ENCODE measurements at regions not wholly inside any gene's neighbourhood (a gene's known extent, or its start where the extent isn't known, plus 50 kb on each side); places are given as distances from the start of the nearest gene placed in this dataset.

DNA sequence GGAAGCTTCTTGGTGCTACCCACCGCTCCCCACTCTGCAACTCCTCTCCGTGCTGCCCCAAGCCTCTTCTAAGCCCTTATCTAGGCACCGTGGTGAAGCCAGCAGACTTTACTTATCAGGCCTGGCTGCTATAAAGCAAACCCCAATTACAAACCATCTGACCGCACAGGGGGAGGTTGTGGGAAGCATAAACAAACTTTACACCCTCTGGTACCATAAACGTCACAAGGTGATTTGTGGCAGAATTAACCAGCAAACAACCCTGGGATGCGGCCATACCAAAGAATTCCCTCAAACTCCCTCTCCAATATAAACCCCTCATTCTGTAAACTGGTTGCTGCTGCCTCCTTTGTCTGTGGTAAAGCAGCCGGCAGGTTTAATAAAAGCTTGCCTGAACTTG, 55.2 kb downstream of the MAGEC2 start:
- FAIRE-seq (no peak), DNase-seq (ENCODE audit: low spot score) (no peak)

DNA sequence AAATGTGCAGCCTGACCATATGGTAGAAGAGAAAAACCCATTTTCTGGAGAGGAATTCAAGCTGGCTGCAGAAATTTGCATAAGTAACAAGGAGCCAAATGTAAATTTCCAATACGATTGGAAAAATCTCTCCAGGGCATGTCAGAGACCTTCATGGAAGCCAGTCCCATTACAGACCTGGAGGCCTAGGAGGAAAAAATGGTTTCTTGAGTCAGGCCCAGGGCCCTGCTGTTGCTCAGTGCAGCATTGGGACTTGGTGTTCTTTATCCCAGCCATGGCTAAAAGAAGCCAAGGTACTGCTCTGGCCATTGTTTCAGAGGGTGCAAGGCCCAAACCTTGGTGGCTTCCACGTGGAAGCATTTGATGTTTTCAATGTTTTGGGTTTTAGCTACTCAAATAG, 70.6 kb downstream of the MAGEC2 start:
- FAIRE-seq = no peak
- DNase-seq (ENCODE audit: low spot score) = no peak

DNA sequence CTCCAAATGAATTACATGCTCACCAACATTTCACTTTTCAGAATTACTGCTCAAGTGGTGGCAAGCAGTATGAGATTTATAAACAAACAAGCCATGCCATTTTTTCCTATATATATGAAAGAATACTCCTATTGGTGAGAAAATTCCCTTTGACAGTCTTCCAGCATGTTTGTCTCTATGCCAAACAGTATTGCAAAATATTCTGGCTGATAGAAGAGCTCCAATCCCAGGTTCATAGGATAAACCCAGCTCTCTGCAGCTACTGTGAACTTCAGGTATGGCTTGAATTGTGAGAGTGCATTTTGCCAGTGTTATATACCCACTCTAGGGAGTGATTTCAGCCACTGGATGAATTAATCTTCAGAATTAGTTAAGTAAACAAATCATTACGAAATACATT, 108.8 kb downstream of the MAGEC2 start:
- FAIRE-seq = no peak
- no peak for DNase-seq (ENCODE audit: low spot score)

DNA sequence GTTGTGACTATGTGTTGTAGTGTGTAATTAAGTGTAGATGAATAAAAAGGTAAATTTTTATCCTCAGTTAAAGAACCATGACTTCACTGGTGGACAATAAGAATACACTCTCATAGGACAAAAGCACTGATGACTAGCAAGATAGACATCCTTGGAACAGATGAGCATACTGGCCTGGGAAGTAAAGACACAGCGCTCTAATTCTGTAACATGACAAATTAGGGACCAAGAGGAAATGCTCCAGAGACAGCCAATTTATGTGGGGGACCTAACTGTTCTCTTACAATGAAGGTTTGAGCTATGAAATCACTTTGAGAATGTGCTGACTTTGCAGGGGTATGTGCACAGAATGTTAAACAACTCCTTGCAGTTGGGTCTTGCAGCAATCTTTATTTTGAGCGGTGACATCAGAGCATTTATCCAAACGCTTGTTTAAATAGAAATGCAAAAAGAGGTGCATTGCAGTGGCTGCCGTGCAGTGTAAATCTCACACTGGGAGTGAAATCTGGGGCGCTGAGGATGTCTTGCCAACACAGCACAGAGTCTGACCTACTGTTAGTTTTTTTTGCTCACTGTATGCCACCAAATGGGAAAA, 109.3 kb downstream of the MAGEC2 start:
- DNase-seq (ENCODE audit: low spot score) (no peak), FAIRE-seq (no peak)

DNA sequence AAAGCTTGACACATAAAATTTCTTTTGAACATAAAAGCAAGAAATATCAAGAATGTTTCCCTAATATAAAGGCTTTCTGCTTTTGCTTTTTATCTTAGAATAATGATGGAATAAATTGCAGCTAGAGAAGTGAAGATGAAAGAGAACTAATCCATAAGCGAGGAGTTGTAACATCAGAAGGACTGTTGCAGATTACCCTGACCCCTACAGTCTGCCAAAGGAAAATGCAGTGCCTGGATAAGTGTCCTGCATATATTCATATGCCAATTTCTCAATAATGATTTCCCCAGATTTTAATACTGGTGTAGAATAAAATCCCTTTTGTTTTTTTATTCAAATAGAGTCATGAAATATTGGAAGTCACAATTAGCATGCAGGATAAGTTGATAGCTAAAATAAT, 115.9 kb downstream of the MAGEC2 start:
- DNase-seq (ENCODE audit: low spot score) (peak; percentile 0), FAIRE-seq (no peak)

DNA sequence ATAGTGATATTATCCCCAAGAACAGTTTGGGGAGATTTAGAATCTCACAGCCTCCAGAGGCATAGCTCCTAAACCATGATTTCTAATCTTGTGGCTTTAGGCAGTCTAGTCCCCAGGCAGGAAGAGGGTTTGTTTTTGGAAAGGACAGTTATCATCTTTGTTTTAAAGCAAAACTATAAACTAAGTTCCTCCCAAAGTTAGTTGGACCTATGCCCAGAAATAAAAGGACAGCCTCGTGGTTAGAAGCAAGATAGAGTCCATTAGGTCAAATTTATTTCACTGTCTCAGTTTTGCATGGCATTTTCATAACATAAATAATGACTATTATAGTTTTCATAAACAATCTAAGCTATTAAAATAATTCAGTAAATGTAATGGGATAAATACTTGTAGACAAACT, 120.5 kb downstream of the MAGEC2 start:
- FAIRE-seq = no peak

DNA sequence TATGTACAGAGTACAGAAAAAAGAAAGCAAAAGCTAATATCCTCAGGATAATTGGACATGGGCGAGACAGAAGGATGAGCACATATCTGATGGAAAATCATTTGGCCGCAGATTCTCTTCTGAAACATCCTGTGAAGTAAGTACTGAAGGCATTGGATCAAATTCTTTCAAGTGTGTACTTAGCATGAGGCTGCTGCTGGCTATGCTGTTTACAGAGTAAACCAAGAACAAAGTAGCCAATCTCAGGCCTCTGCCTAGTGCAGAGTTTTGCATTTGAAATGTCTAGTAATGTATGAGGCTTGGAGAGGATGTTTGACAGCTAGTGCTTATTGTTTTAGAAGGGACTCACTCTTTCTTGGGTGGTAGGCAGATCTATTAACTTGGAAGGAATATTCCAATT, 128.5 kb downstream of the MAGEC2 start:
- no peak for DNase-seq (ENCODE audit: low spot score)
- no peak for FAIRE-seq

More for the DNA sequence above, 120.5 kb downstream of the MAGEC2 start:
- no peak for DNase-seq (ENCODE audit: low spot score)

DNA sequence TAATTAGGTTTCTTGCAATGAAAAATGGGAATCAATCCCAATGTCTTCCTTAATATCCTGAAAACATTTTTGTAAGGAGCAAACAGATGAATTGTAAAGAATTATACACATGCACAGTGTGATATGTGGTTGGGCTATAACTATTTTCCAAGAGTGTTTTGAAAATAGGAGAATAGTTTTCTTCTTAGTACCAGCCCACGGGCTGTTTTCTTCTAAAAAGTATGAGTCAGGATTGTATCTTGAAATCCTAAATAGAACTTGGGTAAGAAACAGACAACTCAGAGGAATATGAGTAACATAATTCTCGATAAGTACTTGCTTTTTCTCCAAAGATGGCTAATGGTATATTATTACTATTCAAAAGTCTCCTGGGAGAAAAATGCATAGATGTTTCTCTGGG, 136.7 kb downstream of the MAGEC2 start:
- FAIRE-seq (no peak), DNase-seq (ENCODE audit: low spot score) (no peak)

DNA sequence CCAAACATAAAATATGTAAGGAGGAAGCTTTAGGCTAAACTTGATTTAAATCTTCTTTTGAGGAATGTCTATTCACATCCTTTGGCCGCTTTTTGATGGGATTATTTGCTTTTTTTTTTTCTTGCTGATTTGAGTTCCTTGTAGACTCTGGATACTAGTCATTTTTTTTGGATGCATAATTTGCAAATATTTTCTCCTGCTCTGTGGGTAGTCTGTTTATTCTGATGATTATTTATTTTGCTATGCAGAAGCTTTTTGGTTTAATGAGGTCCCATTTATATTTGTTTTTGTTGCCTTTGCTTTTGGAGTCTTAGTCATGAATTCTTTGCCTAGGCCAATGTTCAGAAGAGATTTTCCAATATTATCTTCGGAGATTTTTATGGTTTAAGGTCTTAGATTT, 144.9 kb downstream of the MAGEC2 start:
- DNase-seq (ENCODE audit: low spot score) (no peak), FAIRE-seq (no peak)

DNA sequence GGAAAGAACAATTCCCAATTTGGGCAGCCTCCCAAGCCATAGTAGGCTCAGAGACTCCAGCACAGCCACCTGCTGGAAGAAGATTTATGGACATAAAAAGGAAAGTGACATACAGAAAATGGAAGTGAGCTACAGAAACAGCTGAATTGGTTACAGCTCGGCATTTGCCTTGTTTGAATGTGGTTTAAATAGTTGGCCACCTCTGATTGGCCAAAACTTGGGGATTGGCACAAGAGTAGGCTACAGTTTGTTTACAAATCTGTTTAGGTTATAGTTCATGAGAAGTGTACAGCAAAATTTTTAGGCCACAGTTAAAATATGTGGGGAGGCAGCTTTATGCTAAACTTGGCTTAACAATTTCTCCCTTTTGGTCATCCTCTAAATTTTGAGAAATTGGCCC, 150.4 kb downstream of the MAGEC1 start:
- no peak for DNase-seq (ENCODE audit: low spot score)
- no peak for FAIRE-seq

DNA sequence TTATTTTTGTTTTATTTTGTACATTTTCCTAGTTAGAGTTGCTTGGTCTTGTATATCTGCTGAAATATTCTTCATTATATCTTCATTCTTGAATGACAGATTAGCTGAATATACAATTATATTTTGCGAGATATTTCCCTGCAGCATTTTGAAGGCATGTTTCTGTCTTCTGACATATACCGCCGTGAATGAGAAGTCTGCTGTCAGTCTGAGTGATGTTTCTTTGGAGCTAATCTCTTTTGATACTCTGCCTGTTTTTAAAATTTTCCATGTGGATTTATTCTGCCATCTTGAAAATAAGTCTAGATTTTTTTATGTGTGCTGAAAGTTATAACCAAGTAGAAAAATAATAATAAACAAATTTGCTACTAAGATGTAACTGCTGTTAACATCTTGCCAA, 148.5 kb downstream of the MAGEC1 start:
- FAIRE-seq (no peak), DNase-seq (ENCODE audit: low spot score) (no peak)

DNA sequence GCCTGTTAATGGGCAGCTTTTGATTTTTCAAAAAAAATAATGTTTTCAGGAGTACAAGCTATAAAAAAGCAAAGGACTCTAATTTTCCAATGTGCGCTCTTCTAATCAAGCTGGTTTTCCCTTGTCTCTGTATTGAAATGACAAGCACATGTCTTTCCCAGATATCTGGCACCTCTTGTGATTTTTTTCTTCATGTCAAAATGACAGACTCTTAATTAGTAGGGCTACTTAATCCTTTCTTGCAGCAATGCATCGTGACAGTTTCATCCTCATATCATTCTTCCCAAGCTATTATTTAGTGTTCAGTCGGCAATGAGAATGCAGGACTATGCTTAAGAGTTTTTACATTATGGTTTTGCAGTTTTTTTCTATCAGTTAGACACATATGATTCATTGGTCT, 139.5 kb downstream of the MAGEC1 start:
- no peak for DNase-seq (ENCODE audit: low spot score)
- FAIRE-seq = no peak

DNA sequence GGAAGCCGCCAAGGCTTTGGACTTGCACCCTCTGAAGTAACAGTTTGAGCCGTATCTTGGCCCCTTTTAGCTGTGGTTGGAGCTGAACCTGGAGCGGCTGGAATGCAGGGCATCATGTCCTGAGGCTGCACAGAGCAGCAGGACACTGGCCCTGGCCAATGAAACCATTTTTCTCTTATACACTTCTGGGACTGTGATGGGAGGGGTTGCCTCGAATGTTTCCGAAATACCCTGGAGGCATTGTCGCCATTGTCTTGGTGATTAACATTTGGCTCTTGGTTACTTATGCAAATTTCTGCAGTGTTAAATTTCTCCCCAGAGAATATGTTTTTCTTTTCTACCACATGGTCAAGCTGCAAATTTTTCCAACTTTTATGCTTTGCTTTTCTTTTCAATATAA, 137.2 kb downstream of the MAGEC1 start:
- FAIRE-seq (no peak), DNase-seq (ENCODE audit: low spot score) (no peak)

DNA sequence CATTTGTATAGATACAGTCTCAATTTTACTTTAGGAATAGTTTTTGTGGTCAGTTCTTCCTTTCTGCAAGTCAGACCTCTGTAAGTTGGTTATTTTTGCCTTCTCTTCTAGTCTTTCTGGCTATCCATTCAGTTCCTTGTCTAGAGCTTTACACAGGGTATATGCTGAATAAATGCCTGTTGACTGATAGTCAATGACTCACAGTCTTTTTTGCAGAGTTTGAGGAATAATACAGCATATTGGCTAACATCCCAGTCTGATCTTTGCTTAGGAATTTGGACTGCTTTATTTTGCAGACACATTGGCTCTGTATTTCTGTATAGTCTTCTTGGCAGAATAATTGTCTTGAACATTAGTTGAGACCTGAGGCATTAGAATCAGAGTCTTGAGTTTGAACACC, 132.4 kb downstream of the MAGEC1 start:
- DNase-seq (ENCODE audit: low spot score) (no peak), FAIRE-seq (no peak)

DNA sequence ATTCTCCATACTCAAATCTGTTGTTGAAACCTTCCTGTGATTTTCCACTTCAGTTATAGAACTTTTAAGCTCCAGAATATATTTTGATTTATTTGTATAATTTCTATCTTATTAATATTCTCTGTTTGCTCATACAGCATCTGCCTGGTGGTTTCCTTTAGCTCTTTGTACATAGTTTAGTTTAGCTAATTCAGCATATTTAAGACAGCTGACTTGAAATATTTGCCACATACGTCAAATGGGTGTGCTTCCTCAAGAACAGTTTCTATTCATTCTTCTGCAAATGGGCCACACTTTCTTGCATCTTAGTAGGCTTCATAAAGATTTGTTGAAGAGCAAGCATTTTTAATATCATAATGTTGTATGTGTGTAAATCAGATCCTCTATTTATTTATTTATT, 101.8 kb downstream of the MAGEC1 start:
- DNase-seq (ENCODE audit: low spot score) (no peak), FAIRE-seq (no peak)

DNA sequence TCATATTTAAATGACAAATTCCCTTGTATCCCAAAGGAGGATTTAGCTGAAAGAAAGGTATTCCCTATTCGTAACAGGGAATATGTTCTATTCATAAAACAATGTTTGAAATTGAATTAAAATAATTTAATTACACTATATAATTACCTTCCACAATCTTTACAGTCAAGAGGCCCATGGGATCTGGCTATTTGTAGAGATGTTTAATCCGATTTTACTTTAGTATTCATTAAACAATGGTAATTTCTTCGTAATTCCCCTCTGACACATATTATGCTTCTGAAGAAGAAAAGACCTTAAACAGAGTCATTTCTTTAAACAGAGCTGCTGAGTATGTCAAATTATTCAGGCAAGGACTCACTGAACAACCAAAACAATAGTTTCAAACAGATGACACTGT, 98.8 kb downstream of the MAGEC1 start:
- no peak for FAIRE-seq
- DNase-seq (ENCODE audit: low spot score) = no peak

DNA sequence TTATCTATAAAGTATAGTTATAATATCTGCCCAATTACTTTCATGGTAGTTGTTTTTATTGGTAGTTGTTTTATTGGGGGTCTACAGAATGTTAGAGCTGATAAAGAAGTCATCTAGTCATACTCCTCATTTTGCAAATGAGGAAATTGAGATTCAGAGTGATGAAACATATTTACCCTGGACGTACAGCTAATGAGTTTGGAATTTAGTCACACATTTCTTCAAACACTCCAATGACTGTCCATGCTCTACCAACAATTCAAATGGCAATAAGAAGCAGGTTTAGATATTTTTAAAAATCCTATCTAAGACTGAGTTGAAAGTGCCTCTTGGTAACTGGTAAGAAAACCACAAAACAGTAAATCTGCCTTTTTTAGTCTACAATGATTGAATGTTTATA, 98.2 kb downstream of the MAGEC1 start:
- no peak for DNase-seq (ENCODE audit: low spot score)
- no peak for FAIRE-seq

DNA sequence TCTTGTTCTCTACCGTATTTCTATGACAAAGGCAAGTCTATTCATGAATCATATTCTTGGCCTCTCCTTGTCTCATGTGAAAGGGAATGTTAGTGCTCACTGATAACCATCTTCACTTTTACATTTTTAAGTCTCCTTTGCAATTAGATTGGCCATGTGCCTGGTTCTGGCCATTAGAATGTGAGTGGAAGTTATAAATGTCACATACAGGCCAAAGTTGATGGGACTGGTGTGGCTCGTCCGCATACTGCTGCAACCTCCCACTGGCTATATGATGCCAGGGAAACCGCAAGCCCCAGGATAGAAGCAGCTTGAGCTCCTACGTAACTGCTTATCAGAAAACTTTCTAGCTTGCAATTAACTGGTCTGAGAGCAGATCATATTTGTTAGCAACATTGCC, 86.1 kb downstream of the MAGEC1 start:
- FAIRE-seq = no peak
- no peak for DNase-seq (ENCODE audit: low spot score)

DNA sequence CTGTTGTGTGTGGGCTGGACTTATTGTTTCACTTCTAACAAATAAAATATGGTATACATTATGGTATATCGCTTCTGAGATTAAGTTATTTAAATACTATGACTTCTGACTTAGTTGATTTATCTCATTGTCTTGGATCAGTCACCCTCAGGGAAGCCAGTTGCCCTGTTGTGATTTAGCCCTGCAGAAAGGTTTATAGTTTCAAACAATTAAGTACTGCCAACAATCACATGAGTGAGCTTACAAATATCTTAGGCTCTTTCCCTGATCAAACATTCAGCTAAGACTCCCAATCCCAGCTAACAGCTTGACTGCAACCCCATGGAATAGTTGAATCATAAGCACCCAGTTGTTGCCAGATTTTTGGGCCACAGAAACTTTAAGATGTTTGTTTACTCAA, 85.4 kb downstream of the MAGEC1 start:
- FAIRE-seq (no peak), DNase-seq (ENCODE audit: low spot score) (no peak)

DNA sequence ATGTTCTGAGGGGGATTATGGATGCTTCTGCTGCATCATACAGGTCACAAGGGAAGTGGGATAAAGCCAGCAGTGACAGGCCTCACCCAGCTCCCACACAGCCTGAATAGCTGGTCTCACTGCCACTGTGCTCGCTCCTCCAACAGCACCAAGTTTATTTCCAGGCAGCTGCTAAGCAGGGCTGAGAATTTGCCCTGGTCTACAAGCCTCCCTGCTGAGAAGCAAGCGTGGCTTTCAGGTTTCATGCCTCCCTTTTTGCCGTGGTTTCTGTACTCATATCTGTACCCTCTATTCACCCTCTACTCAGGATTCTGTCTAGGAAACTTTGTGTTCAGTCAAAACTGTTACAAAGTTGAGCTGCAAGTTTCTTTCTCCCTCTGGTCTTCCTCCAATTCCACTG, 78.6 kb downstream of the MAGEC1 start:
- DNase-seq (ENCODE audit: low spot score) (no peak), FAIRE-seq (no peak)

DNA sequence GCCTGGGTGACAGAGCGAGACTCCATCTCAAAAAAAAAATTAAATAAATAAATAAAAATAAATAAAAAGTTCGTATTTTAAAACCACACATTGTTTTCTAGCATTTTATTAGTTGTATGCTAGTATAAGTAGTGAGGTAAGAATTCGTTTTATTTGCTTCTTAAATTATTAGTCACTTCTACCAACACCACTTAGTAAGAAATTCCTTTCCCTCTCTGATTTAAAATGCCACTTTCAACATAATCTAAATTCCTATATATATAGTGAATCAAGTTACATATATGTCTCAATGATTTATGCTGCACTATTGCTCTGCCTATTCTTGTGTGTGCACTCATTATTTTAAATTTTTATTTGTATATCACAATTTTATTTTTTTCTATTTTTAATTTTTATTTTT, 72.1 kb downstream of the MAGEC1 start:
- no peak for DNase-seq (ENCODE audit: low spot score)
- FAIRE-seq = no peak

DNA sequence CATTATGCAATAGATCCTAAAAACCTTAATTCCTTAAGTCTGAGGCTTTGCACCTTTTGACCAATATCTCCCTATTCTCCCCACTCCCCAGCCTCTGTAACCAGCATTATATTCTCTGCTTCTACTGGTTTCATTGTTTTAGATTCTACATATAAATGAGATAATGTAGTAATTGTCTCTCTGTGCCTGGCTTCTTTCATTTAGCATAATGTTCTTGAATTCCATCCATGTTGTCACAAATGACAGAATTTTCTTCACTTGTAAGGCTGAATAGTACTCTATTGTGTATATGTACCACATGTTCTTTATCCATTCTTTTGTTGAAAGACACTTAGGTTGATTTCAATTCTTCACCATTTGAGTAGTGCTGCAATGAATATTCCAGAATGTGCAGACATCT, 66.0 kb downstream of the MAGEC1 start:
- DNase-seq (ENCODE audit: low spot score) (no peak), FAIRE-seq (no peak)

DNA sequence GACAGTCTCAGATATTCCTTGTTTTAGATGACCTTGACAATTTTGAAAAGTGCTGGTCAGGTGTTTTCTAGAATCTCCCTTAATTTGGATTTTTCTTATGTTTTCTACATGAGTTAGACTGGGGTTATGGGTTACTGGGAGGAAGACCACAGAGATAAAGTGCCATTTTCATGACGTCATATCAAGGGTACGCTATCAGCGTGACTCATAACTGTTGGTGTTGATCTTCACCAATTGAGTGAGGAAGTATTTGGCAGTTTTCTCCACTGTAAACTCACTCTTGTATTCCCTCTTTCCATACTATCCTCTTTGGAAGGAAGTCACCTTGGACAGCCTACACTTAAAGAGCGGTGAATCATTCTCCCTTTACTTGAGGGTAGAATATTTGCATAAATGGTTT, 56.9 kb downstream of the MAGEC1 start:
- FAIRE-seq = no peak
- no peak for DNase-seq (ENCODE audit: low spot score)

Measured in urothelium cell line (cell line).